Liver (tissue), 2 donors: ENCODE measurements at regions not wholly inside any gene's neighbourhood (a gene's known extent, or its start where the extent isn't known, plus 50 kb on each side); places are given as distances from the start of the nearest gene placed in this dataset.

Experiments used
- JUND ChIP-seq, 2 donors: IDR thresholded peaks; 2 replicates each; pipeline ENCODE4 v1.6.1; 2016; ENCODE audit warnings: antibody characterized with exemption in 2 of 2
- SP1 ChIP-seq: IDR thresholded peaks from 2 replicates; pipeline ENCODE4 v1.6.1; 2018; ENCODE audit warnings: antibody characterized with exemption, mild to moderate bottlenecking
- donor health status: healthy.

DNA sequence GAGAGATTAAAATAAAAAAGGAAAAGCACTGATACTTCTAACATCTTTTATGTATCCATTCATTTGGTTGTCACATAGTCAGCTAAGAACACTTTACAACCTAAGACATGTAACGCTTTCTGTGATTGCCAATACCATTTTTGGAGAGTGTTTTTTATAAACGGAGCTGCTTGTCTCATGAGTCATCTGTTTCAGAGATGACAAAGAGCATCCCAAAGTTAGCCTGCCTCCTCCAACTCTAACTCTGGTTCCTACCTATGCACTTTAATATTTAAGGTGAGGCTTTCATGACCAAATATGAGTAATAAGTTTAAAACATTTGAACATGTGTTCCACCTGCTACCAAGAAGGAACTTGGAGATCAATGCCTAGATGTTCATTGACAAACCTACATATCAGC, 260.1 kb upstream of the SMIM21 start:
- TF ChIP-seq SP1 (no peak), JUND (IDR thresholded peaks at IDR 0.05) (no peak)
